Fibroblast of pulmonary artery (primary cell): ENCODE measurements at regions not wholly inside any gene's neighbourhood (a gene's known extent, or its start where the extent isn't known, plus 50 kb on each side); places are given as distances from the start of the nearest gene placed in this dataset.

Source experiments
- DNase-seq: peaks from one replicate; pipeline ENCODE4 v3.0.0-alpha.2; 2010; ENCODE audit warnings: low read depth
- H3K4me3 ChIP-seq: replicated peaks from 2 replicates; pipeline ENCODE4 v1.5.1; 2011; ENCODE audit warnings: low read depth, mild to moderate bottlenecking, control low read depth, low read length, moderate library complexity
- TF ChIP-seq, protein P1 (sequence below): IDR thresholded peaks from 2 replicates; pipeline ENCODE4 v1.5.1; 2011; ENCODE audit warnings: mild to moderate bottlenecking, control low read depth, low read length, inconsistent platforms; ENCODE audit errors: missing control alignments

DNA sequence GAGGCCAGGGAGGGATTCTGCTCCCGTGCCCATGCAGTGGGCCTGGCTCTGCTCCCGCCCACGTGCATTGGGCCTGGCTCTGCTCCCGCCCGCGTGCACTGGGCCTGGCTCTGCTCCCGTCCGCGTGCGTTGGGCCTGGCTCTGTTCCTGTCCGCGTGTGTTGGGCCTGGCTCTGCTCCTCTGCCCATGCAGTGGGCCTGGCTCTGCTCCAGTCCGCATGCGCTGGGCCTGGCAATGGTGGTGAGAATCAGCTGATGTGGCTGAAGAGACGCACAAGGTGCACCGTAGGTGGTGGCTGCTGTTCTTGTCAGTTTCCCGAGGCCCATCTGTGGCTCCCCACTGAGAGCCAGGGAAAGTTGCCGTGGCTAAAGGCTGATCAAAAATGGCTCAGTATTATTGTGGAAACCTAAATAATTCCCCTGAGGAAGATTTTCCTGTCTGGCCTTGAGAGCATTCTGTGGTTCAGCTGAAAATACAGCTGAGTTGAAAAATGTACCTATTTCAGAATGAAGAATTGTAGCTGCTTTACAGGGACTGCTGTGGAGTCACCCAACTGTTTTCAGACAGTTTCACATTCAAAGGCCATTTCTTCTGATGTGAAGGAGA is 572.4 kb downstream of the GLRX3 start:
- no peak overlapping the region for H3K4me3 ChIP-seq
- TF ChIP-seq, protein P1, sequence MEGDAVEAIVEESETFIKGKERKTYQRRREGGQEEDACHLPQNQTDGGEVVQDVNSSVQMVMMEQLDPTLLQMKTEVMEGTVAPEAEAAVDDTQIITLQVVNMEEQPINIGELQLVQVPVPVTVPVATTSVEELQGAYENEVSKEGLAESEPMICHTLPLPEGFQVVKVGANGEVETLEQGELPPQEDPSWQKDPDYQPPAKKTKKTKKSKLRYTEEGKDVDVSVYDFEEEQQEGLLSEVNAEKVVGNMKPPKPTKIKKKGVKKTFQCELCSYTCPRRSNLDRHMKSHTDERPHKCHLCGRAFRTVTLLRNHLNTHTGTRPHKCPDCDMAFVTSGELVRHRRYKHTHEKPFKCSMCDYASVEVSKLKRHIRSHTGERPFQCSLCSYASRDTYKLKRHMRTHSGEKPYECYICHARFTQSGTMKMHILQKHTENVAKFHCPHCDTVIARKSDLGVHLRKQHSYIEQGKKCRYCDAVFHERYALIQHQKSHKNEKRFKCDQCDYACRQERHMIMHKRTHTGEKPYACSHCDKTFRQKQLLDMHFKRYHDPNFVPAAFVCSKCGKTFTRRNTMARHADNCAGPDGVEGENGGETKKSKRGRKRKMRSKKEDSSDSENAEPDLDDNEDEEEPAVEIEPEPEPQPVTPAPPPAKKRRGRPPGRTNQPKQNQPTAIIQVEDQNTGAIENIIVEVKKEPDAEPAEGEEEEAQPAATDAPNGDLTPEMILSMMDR, result no peak
- no peak for DNase-seq

DNA sequence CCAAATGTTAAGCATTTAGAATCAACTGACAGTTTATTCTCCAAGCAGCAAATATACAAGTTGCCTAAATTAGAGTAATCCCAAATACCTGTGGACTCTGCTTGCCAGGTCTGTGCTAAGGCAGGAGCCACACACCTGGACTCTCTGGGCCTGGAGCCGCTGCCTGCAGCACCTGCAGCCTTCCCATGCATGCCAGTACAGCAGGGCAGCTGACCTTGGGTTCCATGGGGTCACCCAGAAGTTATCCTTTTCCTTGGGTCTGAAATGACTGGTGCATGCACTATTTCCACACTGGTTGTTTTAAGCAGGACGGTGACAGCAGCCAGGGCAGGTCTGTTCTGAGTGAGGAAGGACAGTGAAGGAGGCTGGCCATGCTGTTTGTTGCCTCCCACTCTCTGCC is 573.2 kb downstream of the GLRX3 start:
- no peak for DNase-seq
- no peak overlapping the region for H3K4me3 ChIP-seq
- TF ChIP-seq, protein P1, result no peak

DNA sequence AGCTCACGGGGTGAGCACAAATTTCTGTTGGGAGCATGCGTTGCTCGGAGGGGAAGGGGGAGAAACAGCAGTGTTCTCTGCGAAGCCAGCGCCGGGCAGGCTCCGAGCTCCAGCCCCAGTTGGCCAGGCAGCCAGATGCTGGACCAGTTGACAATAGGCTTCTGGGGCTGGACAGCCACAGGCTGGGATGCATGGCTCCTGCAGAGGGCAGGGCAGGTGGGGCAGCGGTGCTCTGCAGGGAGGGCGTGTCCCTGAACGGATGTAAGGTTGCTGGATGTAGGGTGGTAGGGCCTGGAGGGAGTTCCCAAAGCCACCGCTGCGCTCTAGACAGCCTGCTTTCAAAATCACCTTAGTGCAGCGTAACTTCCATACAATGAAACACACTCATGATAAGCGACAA is 574.9 kb downstream of the GLRX3 start:
- TF ChIP-seq, protein P1, result no peak
- DNase-seq, result no peak
- H3K4me3 ChIP-seq, result no peak overlapping the region

DNA sequence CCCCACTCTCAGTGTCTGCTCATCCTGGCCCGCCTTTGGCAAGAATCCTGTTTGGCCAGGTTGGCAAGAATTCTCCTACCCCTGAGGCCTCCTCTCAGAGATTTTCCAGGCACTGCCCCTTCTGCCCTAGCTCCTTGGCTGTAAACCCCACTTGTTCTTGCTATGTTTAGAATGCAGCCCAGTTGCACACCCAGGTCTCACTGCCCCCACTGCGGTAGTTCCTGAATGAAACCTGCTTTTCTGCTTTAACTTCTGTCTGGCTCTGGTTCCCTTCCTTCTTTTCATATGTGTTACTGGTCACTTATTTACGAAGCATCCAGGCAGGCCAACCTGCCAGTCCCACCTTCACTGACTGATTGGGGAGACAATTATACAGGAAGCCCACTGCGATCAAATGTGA is 576.9 kb downstream of the GLRX3 start:
- TF ChIP-seq, protein P1, result no peak
- no peak for DNase-seq
- H3K4me3 ChIP-seq, result no peak overlapping the region

DNA sequence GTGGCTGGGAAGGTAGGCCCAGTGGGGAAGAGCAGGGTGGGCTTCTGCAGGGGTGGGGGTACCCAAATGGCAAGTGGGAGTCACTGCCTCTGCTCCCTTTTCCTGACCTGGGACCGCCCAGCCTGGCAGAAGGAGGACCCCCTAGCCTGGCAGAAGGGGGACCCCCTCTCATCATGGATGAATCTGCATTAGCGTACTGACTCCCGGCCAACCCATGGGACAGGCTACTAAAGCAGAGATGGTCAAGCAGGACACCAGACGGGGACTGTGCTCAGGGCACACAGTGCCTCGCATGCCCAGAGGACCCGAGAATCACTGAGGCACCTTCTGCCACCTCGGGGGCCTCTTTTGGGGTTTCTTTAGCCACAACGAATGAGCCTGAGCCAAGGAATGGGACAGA is 577.5 kb downstream of the GLRX3 start:
- TF ChIP-seq, protein P1, result no peak
- no peak overlapping the region for H3K4me3 ChIP-seq
- DNase-seq, result no peak

DNA sequence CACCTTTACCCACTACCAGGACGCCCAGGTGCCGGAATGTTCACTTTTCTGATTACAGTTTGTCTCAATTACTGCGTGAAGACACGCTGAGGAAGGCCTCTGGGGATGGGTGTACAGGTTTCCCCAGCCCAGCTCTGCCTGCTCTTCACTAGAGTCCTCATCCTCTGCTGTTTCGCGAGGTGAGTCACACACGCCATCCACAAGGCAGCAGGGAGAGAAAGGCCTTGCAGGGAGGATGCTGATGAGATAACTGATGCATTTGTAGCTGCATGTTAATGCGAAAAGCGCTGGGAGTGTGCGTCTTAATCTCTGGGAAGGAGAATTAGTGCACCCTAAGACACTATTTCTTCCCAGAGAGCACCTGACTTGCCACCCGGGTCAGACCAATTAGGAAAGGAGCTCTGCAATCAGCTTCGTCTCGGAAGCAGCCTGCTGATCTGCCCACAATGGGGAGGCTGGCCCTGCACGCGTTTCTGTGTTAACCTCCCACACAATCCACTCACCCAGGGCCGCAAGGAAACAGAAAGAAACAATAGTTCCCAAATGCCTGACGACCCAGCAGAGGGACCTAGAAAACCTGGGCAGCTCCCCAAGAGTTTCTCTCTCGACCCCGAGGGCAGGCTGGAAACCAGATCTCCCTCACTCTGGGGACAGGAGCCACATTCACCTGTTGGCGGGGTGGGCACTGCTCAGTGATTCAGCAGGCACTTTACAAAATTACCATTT is 578.7 kb downstream of the GLRX3 start:
- H3K4me3 ChIP-seq, result no peak overlapping the region
- DNase-seq, result no peak
- TF ChIP-seq, protein P1, result no peak
